Progenitor cell of endocrine pancreas (in vitro differentiated cells): ENCODE measurements at regions not wholly inside any gene's neighbourhood (a gene's known extent, or its start where the extent isn't known, plus 50 kb on each side); places are given as distances from the start of the nearest gene placed in this dataset.

ENCODE experiments used
- DNase-seq: peaks from one replicate; pipeline ENCODE4 v3.0.0; 2021; ENCODE audit warnings: low spot score; ENCODE audit not compliant: unreplicated experiment
- H3K27ac Mint-ChIP-seq: 2 replicates; pipeline ENCODE4 v1.8.0; 2021; ENCODE audit warnings: mild to moderate bottlenecking, moderate library complexity, mixed read lengths
- H3K27me3 Mint-ChIP-seq: 2 replicates; pipeline ENCODE4 v1.8.0; 2021; ENCODE audit warnings: mixed read lengths
- H3K36me3 Mint-ChIP-seq: 2 replicates; pipeline ENCODE4 v1.8.0; 2022; ENCODE audit warnings: mixed read lengths; ENCODE audit not compliant: insufficient read depth
- H3K4me1 Mint-ChIP-seq: 2 replicates; pipeline ENCODE4 v1.8.0; 2021; ENCODE audit warnings: low read depth, mixed read lengths
- H3K4me3 Mint-ChIP-seq: 2 replicates; pipeline ENCODE4 v1.8.0; 2021; ENCODE audit warnings: low read depth, mild to moderate bottlenecking, moderate library complexity, mixed read lengths
- H3K9me3 Mint-ChIP-seq: 2 replicates; pipeline ENCODE4 v1.8.0; 2021; ENCODE audit warnings: low read depth, mixed read lengths
- TF ChIP-seq, protein P1 (sequence below): fragments of 200-600 bp; sonication (generic); IDR thresholded peaks from one replicate; pipeline ENCODE4 v1.5.0; 2021; ENCODE audit warnings: antibody characterized with exemption, mild to moderate bottlenecking; ENCODE audit not compliant: unreplicated experiment

DNA sequence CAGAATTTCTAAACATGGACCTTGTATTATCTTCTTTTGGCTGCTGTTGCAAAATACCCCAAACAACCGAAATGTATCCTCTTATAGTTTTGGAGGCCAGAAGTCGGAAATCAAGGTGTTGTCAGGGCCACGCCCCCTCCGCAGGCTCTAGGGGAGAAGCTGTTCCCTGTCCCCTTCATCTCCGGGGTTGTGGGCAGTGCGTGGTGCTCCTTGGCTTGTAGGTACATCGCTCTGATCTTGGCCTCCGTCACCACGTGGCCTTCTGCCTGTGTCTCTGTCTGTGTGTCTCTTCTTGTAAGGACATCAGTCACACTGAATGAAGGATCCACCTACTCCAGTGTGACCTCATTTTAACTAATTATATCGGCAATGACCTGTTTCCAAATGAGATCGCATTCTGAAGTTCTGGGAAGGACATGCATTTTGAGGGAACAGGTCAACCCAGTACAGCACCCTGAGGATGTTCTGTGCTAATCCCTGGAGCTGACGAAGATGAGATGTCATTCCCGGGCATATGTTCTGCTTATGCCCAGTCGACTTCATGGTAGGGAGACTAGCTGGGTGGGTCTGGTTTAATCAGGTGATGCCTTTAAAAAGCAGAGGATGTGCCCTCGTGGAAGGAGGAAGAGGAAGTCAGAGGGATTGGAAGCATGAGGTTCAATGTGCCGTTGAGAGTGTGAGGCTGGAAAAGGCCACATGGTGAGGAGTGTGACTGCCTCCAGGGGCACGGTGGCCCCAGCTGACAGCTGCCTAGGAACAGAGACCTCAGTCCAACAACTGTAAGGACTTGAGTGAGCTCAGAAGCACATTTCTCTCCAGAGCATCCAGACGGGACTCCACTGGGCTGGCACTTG is 531.1 kb downstream of the TBC1D22A start:
- no peak for DNase-seq
- TF ChIP-seq, protein P1, sequence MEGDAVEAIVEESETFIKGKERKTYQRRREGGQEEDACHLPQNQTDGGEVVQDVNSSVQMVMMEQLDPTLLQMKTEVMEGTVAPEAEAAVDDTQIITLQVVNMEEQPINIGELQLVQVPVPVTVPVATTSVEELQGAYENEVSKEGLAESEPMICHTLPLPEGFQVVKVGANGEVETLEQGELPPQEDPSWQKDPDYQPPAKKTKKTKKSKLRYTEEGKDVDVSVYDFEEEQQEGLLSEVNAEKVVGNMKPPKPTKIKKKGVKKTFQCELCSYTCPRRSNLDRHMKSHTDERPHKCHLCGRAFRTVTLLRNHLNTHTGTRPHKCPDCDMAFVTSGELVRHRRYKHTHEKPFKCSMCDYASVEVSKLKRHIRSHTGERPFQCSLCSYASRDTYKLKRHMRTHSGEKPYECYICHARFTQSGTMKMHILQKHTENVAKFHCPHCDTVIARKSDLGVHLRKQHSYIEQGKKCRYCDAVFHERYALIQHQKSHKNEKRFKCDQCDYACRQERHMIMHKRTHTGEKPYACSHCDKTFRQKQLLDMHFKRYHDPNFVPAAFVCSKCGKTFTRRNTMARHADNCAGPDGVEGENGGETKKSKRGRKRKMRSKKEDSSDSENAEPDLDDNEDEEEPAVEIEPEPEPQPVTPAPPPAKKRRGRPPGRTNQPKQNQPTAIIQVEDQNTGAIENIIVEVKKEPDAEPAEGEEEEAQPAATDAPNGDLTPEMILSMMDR: no peak
- H3K4me3 Mint-ChIP-seq: no peak overlapping the region
- H3K36me3 Mint-ChIP-seq: peaks cover 4% of the 10 kb centered on the region
- no peaks in the 10 kb centered on the region for H3K27me3 Mint-ChIP-seq
- H3K9me3 Mint-ChIP-seq: peaks cover 61% of the 10 kb centered on the region
- H3K4me1 Mint-ChIP-seq: no peaks in the 10 kb centered on the region
- H3K27ac Mint-ChIP-seq: no peak overlapping the region

DNA sequence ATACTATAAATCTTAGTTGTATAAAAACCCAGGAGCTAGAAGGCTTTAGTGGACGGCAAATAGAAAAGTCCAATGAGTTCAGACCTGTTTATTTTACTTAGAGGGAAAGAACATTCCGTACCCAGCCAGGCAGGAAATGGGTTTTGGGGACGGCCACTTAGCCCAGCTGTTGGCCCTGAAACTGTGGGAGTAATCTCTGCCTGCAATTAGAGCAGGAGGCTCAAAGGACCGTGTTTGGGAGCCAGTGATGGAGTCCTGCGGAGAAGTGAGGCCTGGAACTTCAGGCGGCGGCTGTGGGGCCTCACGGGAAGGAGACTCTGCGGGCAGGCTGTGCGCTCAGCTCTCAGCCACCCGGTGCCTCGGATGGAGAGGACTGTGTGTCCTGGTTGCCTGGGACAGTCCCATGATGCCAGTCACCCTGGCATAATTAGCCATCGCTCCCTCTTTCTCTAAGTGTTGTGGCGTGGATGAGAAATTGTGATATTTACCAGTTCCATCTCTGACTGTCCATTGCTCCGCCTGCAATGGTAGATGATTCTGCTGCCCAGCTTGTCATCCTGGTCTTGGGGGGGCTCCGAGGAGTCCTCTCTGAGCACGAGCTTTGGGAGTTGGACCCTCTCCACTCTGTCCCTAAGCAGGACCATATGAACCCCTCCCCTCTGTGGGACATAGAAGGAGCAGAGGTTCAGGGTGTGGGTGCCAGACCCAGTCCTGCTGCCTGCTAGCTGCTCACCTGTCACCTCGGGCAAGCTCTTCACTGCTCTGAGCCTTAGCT is 530.3 kb downstream of the TBC1D22A start:
- Mint-ChIP-seq H3K27ac (no peak overlapping the region), H3K9me3 (peaks cover 64% of the 10 kb centered on the region), H3K4me1 (no peaks in the 10 kb centered on the region), H3K4me3 (no peak overlapping the region), H3K36me3 (peaks cover 8% of the 10 kb centered on the region), H3K27me3 (no peaks in the 10 kb centered on the region)
- no peak for DNase-seq
- TF ChIP-seq, protein P1: no peak

- peaks cover 62% of the 10 kb centered on the region for H3K9me3 Mint-ChIP-seq
Observed at GRCh38 chr22:47291565-47292495, 529.4 kb downstream of the TBC1D22A start.

DNA sequence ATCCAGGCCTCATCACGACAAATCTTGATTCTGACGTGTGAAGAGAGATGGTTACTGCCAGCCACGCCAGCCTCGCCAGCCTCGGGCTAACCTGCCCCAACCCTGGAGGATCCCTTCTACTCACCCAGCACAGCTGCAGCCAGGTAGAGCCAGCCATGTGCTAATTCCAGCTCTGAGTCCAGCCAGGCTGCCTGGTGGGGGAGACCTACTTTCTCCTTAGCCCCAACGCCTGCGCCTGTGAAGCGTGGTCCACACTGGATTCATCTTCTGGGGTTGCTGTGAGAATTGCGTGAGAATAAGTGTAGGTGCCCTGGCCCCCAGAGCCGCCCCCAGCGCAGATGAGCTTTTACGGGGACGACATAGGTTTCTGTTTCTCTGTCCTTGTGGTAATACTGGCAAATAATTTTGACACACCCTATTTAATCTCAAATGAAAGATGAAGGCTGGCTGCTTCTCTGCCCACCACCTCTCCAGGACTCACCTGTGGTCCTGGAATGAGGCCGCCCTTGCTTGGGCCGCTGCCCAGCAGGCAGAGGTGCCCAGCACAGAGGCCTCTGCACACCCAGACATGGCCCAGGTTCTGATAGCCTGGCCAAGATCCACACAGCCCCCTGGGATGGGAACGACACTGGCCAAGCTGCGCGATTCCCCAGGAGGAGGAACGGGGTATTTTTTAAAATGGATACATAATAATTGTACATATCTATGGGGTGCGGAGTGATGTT is 528.4 kb downstream of the TBC1D22A start:
- Mint-ChIP-seq H3K27ac (no peak overlapping the region), H3K36me3 (peaks cover 6% of the 10 kb centered on the region), H3K4me3 (no peak overlapping the region), H3K9me3 (peaks cover 58% of the 10 kb centered on the region), H3K4me1 (no peaks in the 10 kb centered on the region), H3K27me3 (no peaks in the 10 kb centered on the region)
- DNase-seq: no peak
- TF ChIP-seq, protein P1: no peak

More at GRCh38 chr22:47291565-47292495, 529.4 kb downstream of the TBC1D22A start:
- TF ChIP-seq, protein P1: no peak
- no peaks in the 10 kb centered on the region for H3K4me1 Mint-ChIP-seq
- peaks cover 9% of the 10 kb centered on the region for H3K36me3 Mint-ChIP-seq
- H3K27me3 Mint-ChIP-seq: no peaks in the 10 kb centered on the region
- H3K27ac Mint-ChIP-seq: no peak overlapping the region
- DNase-seq: no peak
- no peak overlapping the region for H3K4me3 Mint-ChIP-seq
